SK-N-SH (cell line): ENCODE measurements at regions not wholly inside any gene's neighbourhood (a gene's known extent, or its start where the extent isn't known, plus 50 kb on each side); places are given as distances from the start of the nearest gene placed in this dataset.

Experiments
- CTCF ChIP-seq: fragments of 200-600 bp; sonication (generic); IDR thresholded peaks from 2 replicates; pipeline ENCODE4 v1.6.1; 2017; ENCODE audit warnings: antibody characterized with exemption, mild to moderate bottlenecking, moderate library complexity
- EP300 ChIP-seq, 2 experiments: IDR thresholded peaks; 2 replicates each; pipeline versions ENCODE4 v1.4.0 to v1.6.1; 2012; ENCODE audit warnings: borderline replicate concordance in 1 of 2, low read depth in 1 of 2, low read length in 1 of 2

GRCh38 chr2:11975373-11975772 lies 228.9 kb downstream of the LPIN1 start:
- TF ChIP-seq EP300 (IDR thresholded peaks at IDR 0.05; ENCODE audit: borderline replicate concordance in 1 of 2, low read depth in 1 of 2, low read length in 1 of 2) (no peak), CTCF (no peak)
